GM06990 (cell line): ENCODE measurements at regions not wholly inside any gene's neighbourhood (a gene's known extent, or its start where the extent isn't known, plus 50 kb on each side); places are given as distances from the start of the nearest gene placed in this dataset.

Experiments used
- DNase-seq: peaks from one replicate; pipeline ENCODE4 v3.0.0-alpha.2; 2011; ENCODE audit not compliant: insufficient read length; ENCODE audit errors: extremely low read depth
- H3K27me3 ChIP-seq: replicated peaks from 2 replicates; pipeline ENCODE4 v1.6.0; 2011; ENCODE audit warnings: low read length; ENCODE audit not compliant: control insufficient read depth, insufficient read depth
- H3K36me3 ChIP-seq: 2 replicates; pipeline ENCODE4 v1.5.1; 2011; ENCODE audit warnings: low read length; ENCODE audit not compliant: control insufficient read depth, insufficient read depth
- H3K4me3 ChIP-seq: replicated peaks from 2 replicates; pipeline ENCODE4 v1.5.1; 2011; ENCODE audit warnings: low read depth, mild to moderate bottlenecking, control low read depth, low read length
- TF ChIP-seq, protein P1 (sequence below): IDR thresholded peaks from 2 replicates; pipeline ENCODE4 v1.5.1; 2011; ENCODE audit warnings: low read length, control low read depth, mild to moderate bottlenecking, inconsistent platforms; ENCODE audit not compliant: insufficient read depth, poor library complexity, severe bottlenecking

DNA sequence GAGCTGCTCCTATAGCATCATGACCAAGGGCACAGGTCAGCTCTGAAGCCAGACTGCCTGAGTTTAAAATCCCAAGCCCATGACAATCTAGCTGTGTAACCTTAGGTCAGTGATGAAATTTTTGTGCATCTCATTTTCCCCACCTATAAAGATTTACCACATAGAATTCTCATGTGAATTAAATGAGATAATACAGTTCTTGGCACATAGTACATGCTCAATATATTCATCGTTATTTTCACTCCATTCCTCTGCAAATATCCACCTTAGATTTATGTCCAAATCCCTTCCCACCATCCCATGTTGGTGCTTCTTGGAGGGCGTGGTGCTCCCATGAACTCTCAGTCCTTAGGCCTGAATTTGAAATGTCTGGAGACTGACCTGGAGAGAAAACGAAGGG, 300.1 kb downstream of the TLE3 start:
- TF ChIP-seq, protein P1, sequence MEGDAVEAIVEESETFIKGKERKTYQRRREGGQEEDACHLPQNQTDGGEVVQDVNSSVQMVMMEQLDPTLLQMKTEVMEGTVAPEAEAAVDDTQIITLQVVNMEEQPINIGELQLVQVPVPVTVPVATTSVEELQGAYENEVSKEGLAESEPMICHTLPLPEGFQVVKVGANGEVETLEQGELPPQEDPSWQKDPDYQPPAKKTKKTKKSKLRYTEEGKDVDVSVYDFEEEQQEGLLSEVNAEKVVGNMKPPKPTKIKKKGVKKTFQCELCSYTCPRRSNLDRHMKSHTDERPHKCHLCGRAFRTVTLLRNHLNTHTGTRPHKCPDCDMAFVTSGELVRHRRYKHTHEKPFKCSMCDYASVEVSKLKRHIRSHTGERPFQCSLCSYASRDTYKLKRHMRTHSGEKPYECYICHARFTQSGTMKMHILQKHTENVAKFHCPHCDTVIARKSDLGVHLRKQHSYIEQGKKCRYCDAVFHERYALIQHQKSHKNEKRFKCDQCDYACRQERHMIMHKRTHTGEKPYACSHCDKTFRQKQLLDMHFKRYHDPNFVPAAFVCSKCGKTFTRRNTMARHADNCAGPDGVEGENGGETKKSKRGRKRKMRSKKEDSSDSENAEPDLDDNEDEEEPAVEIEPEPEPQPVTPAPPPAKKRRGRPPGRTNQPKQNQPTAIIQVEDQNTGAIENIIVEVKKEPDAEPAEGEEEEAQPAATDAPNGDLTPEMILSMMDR: no peak
- H3K36me3 ChIP-seq: no peaks in the 10 kb centered on the region
- no peak for DNase-seq
- H3K4me3 ChIP-seq: no peak overlapping the region
- H3K27me3 ChIP-seq: no peaks in the 10 kb centered on the region; the same call in none of the 2 replicates

DNA sequence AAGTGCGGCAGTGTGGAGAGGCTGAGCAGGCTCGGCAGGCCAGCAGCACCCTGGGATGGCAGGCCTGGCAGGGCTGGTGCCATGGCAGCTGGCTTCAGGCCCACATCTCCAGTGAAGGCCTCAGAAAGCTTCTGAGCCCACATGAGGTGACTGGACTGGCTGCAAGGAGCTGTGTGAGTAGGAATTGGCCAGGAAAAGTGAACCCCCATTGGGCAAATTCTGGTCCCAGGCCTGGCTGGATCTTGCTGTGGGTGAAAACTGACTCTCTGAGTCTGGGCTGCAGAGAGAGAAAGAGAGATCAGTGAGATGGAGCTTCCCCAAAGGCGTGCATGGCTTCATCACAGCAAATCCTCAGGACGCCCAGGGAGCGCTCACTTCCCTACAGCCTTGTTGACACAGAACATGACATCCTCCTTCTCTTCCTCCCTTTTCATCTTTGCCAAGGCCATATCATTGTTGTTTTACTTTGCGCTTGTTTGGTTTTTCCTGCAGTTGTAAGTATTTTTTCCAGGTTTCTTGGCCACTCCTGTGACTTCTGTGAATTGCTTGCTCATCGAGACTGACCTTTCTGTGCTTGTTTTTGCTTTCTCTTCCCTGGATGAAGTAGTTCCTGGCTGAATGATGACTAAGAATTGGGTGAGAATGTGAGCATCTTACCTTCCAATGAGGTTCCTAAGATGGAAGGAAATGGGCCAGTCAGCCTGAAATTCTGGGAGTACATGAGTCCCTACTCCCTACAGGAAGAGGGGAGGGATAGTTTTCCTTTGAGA, 299.1 kb downstream of the TLE3 start:
- Histone ChIP-seq H3K27me3 (no peaks in the 10 kb centered on the region; the same call in none of the 2 replicates), H3K36me3 (no peaks in the 10 kb centered on the region), H3K4me3 (no peak overlapping the region)
- TF ChIP-seq, protein P1: no peak
- no peak for DNase-seq

DNA sequence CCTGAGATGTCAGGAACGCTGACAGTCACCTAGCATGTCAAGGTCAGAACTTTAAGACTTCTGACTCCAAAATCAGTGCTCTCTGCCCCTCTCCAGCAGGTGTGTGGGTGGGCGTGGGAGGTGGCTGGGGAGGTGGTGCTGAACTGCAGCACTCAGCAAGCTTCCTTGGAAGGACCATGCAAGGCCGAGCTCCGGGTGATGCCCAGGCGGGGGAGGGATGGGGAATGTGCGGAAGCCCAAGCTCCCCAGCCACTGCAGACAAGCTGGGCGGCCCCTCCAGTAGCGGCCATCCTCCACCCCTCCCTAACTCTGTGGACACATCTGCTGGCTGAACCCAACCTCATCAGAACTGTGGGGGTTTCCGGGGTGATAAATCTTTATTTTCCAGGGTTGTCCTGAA, 296.6 kb downstream of the TLE3 start:
- DNase-seq: no peak
- Histone ChIP-seq H3K4me3 (no peak overlapping the region), H3K36me3 (no peaks in the 10 kb centered on the region), H3K27me3 (peaks cover 6% of the 10 kb centered on the region)
- TF ChIP-seq, protein P1: no peak

DNA sequence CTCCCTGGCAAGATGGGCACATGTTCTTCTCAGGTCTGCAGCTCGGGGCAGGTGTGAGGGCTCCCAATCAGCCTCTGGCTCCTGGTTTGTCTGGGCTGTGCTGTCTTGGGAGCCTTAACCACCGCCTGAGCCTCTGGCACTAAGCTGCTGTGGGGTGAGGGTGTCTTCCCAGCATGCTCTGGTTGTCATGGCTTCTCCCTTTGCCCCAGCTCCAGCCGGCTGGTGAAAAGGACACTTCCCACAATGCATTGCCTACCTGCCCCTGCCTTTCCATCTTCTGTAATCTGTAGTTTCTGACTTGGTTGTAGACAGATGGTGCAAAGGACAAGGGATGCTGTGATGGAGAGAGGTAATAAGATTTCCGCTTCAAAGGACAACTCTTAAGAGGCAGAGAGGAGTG, 295.3 kb downstream of the TLE3 start:
- peaks cover 8% of the 10 kb centered on the region for H3K27me3 ChIP-seq
- no peaks in the 10 kb centered on the region for H3K36me3 ChIP-seq
- TF ChIP-seq, protein P1: no peak
- H3K4me3 ChIP-seq: no peak overlapping the region
- DNase-seq: no peak

DNA sequence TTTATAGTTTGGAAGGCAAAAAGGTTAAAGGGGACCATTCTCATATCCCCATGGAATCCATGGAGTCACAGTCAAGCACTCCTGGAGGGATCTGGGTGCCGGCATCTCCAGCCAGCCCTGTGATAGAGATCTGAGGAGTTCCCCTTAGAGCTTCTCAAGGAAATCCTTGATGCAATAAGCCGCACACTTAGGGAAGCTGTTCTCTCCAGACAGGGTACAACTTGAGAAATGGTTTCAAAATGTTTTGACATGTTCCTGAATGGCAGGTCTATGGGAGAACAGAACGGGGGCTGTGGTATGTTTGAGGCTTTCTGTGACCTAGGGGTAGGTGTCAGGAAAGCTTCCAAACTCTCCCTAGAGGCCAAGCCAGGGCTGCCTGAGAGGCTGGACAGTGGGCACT, 292.9 kb downstream of the TLE3 start:
- TF ChIP-seq, protein P1: no peak
- Histone ChIP-seq H3K4me3 (no peak overlapping the region), H3K27me3 (peaks cover 8% of the 10 kb centered on the region), H3K36me3 (no peaks in the 10 kb centered on the region)
- DNase-seq: no peak
